MV-4-11 (cell line): ENCODE measurements at regions not wholly inside any gene's neighbourhood (a gene's known extent, or its start where the extent isn't known, plus 50 kb on each side); places are given as distances from the start of the nearest gene placed in this dataset.
"Not testable (repeated sequence)": the region's sequence is repeated elsewhere in the genome, so short reads cannot be mapped to it uniquely, and the experiment has no call there.

Experiments
- DNase-seq: peaks from one replicate; lab custom pipeline; 2025; lab: John Stamatoyannopoulos, UW

- DNase-seq, result no peak
Observed at GRCh38 chr6:144359783-144360182, 74.6 kb downstream of the UTRN start.

GRCh38 chr6:144360401-144360800, 75.3 kb downstream of the UTRN start:
- no peak for DNase-seq

- no peak for DNase-seq
Observed at GRCh38 chr6:144361016-144361415, 75.9 kb downstream of the UTRN start.

- DNase-seq, result peak; percentile 13
Observed at GRCh38 chr6:144362042-144363018, 77.2 kb downstream of the UTRN start.

GRCh38 chr6:144364208-144364720, 79.1 kb downstream of the UTRN start:
- peak; percentile 81 for DNase-seq

- DNase-seq, result peak; percentile 57
Observed at GRCh38 chr6:144364782-144365181, 79.6 kb downstream of the UTRN start.

GRCh38 chr6:144365271-144365670, 80.1 kb downstream of the UTRN start:
- no peak for DNase-seq

GRCh38 chr6:144369696-144370095, 84.6 kb downstream of the UTRN start:
- not testable (repeated sequence) for DNase-seq

GRCh38 chr6:144372116-144372515, 87.0 kb downstream of the UTRN start:
- DNase-seq, result no peak

GRCh38 chr6:144372611-144373594, 87.8 kb downstream of the UTRN start:
- no peak for DNase-seq

GRCh38 chr6:144374525-144374924, 89.4 kb downstream of the UTRN start:
- DNase-seq, result not testable (repeated sequence)

- DNase-seq, result no peak
Observed at GRCh38 chr6:144377586-144378210, 92.6 kb downstream of the UTRN start.

GRCh38 chr6:144378437-144378836, 93.3 kb downstream of the UTRN start:
- no peak for DNase-seq

GRCh38 chr6:144379356-144379755, 94.2 kb downstream of the UTRN start:
- peak; percentile 93 for DNase-seq

GRCh38 chr6:144381499-144381898, 96.4 kb downstream of the UTRN start:
- not testable (repeated sequence) for DNase-seq

- DNase-seq, result no peak
Observed at GRCh38 chr6:144383336-144383735, 98.2 kb downstream of the UTRN start.

- DNase-seq, result no peak
Observed at GRCh38 chr6:144384427-144384826, 99.3 kb downstream of the UTRN start.

- not testable (repeated sequence) for DNase-seq
Observed at GRCh38 chr6:144389474-144389873, 104.3 kb downstream of the UTRN start.

- no peak for DNase-seq
Observed at GRCh38 chr6:144390202-144390601, 105.1 kb downstream of the UTRN start.

GRCh38 chr6:144390886-144391285, 105.8 kb downstream of the UTRN start:
- no peak for DNase-seq

GRCh38 chr6:144392536-144392935, 107.4 kb downstream of the UTRN start:
- no peak for DNase-seq

GRCh38 chr6:144394210-144394609, 109.1 kb downstream of the UTRN start:
- peak; percentile 22 for DNase-seq
